SK-N-SH (cell line): ENCODE measurements at regions not wholly inside any gene's neighbourhood (a gene's known extent, or its start where the extent isn't known, plus 50 kb on each side); places are given as distances from the start of the nearest gene placed in this dataset.

Experiments
- CTCF ChIA-PET: fragments of 300-600, 350-600 bp; formaldehyde crosslinking; extraction: SDS; loops from one replicate; lab custom pipeline; 2021; lab: Yijun Ruan, JAX
- POLR2A ChIA-PET: fragments of 350-600 bp; sonication (Branson Sonifier 250); formaldehyde crosslinking; extraction: SDS; loops from one replicate; lab custom pipeline; 2020; ENCODE audit warnings: antibody characterized with exemption, inconsistent platforms; lab: Yijun Ruan, JAX
- DNase-seq: peaks from one replicate; pipeline ENCODE4 v3.0.0; 2012
- H2AFZ ChIP-seq: fragments of 200-600 bp; sonication (generic); 2 replicates; pipeline ENCODE4 v1.8.1; 2016; ENCODE audit warnings: antibody characterized with exemption, mild to moderate bottlenecking, low read depth
- H3F3A ChIP-seq: fragments of 200-600 bp; sonication (generic); replicated peaks from 2 replicates; pipeline ENCODE3; 2016; ENCODE audit warnings: antibody characterized with exemption, mild to moderate bottlenecking; ENCODE audit not compliant: insufficient read depth
- H3K27ac ChIP-seq, 2 experiments: fragments of 200-500 bp in 1 of 2; fragments of 200-600 bp in 1 of 2; sonication (Bioruptor generic) in 1 of 2; sonication (generic), shearing (Covaris generic) in 1 of 2; 2 replicates each; pipeline versions ENCODE4 v1.5.1 to v1.6.1; 2014 to 2016; ENCODE audit warnings: low read depth in 2 of 2, inconsistent platforms in 1 of 2, low read length in 1 of 2, mild to moderate bottlenecking in 1 of 2, mixed read lengths in 1 of 2
- H3K27me3 ChIP-seq: fragments of 200-600 bp; sonication (generic), shearing (Covaris generic); 2 replicates; pipeline ENCODE4 v1.6.1; 2016; ENCODE audit warnings: mixed run types; ENCODE audit not compliant: insufficient read depth
- H3K36me3 ChIP-seq, 2 experiments: fragments of 200-500 bp in 1 of 2; fragments of 200-600 bp in 1 of 2; sonication (Bioruptor generic) in 1 of 2; sonication (generic) in 1 of 2; replicated peaks in 1 of 2; 2 replicates each; pipeline versions ENCODE3 to v1.5.1; 2014 to 2016; ENCODE audit warnings: low read length in 1 of 2, mild to moderate bottlenecking in 1 of 2; ENCODE audit not compliant: insufficient read depth in 2 of 2, control insufficient read depth in 1 of 2
- H3K4me1 ChIP-seq, 2 experiments: fragments of 200-500 bp in 1 of 2; fragments of 200-600 bp in 1 of 2; sonication (Bioruptor generic) in 1 of 2; sonication (generic), shearing (Covaris generic) in 1 of 2; 2 replicates each; pipeline versions ENCODE4 v1.5.1 to v1.6.1; 2014 to 2016; ENCODE audit warnings: low read depth in 1 of 2, low read length in 1 of 2, mixed run types in 1 of 2; ENCODE audit not compliant: insufficient read depth in 2 of 2, control insufficient read depth in 1 of 2
- H3K4me2 ChIP-seq: fragments of 200-600 bp; sonication (generic), shearing (Covaris generic); 2 replicates; pipeline ENCODE4 v1.6.1; 2017; ENCODE audit warnings: mixed run types
- H3K4me3 ChIP-seq, 2 experiments: fragments of 200-500 bp in 1 of 2; fragments of 200-600 bp in 1 of 2; sonication (Bioruptor generic) in 1 of 2; sonication (generic), shearing (Covaris generic) in 1 of 2; 2 replicates each; pipeline versions ENCODE4 v1.5.1 to v1.8.1; 2014 to 2016; ENCODE audit warnings: low read depth in 2 of 2, inconsistent platforms in 1 of 2, low read length in 1 of 2, mild to moderate bottlenecking in 1 of 2, mixed read lengths in 1 of 2, moderate library complexity in 1 of 2
- H3K79me2 ChIP-seq: fragments of 200-600 bp; sonication (generic); 2 replicates; pipeline ENCODE4 v1.8.1; 2017; ENCODE audit warnings: mild to moderate bottlenecking; ENCODE audit not compliant: insufficient read depth
- H3K9ac ChIP-seq: fragments of 200-600 bp; sonication (generic); 2 replicates; pipeline ENCODE4 v1.6.1; 2017; ENCODE audit warnings: mixed run types
- H3K9me2 ChIP-seq: fragments of 200-600 bp; sonication (generic); 2 replicates; pipeline ENCODE4 v1.6.1; 2017; ENCODE audit warnings: mixed run types
- H3K9me3 ChIP-seq: fragments of 200-600 bp; sonication (generic); 2 replicates; pipeline ENCODE4 v1.6.1; 2017; ENCODE audit warnings: mixed run types, mild to moderate bottlenecking, moderate library complexity
- H4K20me1 ChIP-seq: fragments of 200-600 bp; sonication (generic); 2 replicates; pipeline ENCODE4 v1.6.1; 2017; ENCODE audit warnings: mild to moderate bottlenecking, mixed run types; ENCODE audit not compliant: insufficient read depth
- CTCF ChIP-seq: fragments of 200-600 bp; sonication (generic); IDR thresholded peaks from 2 replicates; pipeline ENCODE4 v1.6.1; 2017; ENCODE audit warnings: antibody characterized with exemption, mild to moderate bottlenecking, moderate library complexity
- ELF1 ChIP-seq: IDR thresholded peaks from 2 replicates; pipeline ENCODE4 v1.4.0; 2012
- EP300 ChIP-seq, 2 experiments: IDR thresholded peaks; 2 replicates each; pipeline versions ENCODE4 v1.4.0 to v1.6.1; 2012; ENCODE audit warnings: borderline replicate concordance in 1 of 2, low read depth in 1 of 2, low read length in 1 of 2
- GABPA ChIP-seq: IDR thresholded peaks from 2 replicates; pipeline ENCODE4 v1.4.0; 2012; ENCODE audit warnings: low read depth, mild to moderate bottlenecking
- JUND ChIP-seq: IDR thresholded peaks from 2 replicates; pipeline ENCODE4 v1.4.0; 2012
- NFIC ChIP-seq: IDR thresholded peaks from 2 replicates; pipeline ENCODE4 v1.4.0; 2012; ENCODE audit warnings: borderline replicate concordance
- NRF1 ChIP-seq: IDR thresholded peaks from 2 replicates; pipeline ENCODE4 v1.6.1; 2012; ENCODE audit warnings: low read depth, mild to moderate bottlenecking, low read length
- REST ChIP-seq: IDR thresholded peaks from 2 replicates; pipeline ENCODE4 v1.6.1; 2012; ENCODE audit warnings: mild to moderate bottlenecking, low read depth, low read length, moderate library complexity
- RFX5 ChIP-seq: IDR thresholded peaks from 2 replicates; pipeline ENCODE4 v1.6.1; 2012; ENCODE audit warnings: mild to moderate bottlenecking, improper control_type of control experiment, low read length
- SMC3 ChIP-seq: IDR thresholded peaks from 2 replicates; pipeline ENCODE4 v1.6.1; 2012; ENCODE audit warnings: low read depth, low read length, improper control_type of control experiment
- TAF1 ChIP-seq: IDR thresholded peaks from 2 replicates; pipeline ENCODE4 v1.6.1; 2012; ENCODE audit warnings: low read depth, mild to moderate bottlenecking, low read length, moderate library complexity, borderline replicate concordance
- USF2 ChIP-seq: fragments of 150-350 bp; IDR thresholded peaks from 2 replicates; pipeline ENCODE4 v1.6.1; 2017; ENCODE audit warnings: antibody characterized with exemption, low read length, low read depth, borderline replicate concordance
- YY1 ChIP-seq: IDR thresholded peaks from 2 replicates; pipeline ENCODE4 v1.4.0; 2012; ENCODE audit warnings: low read depth, mild to moderate bottlenecking
- WGBS: methylation state at CpG from one replicate; pipeline ENCODE4 v1.1.6; 2017; ENCODE audit warnings: low lambda C conversion rate; 5-methylcytosine and 5-hydroxymethylcytosine counted together

- CTCF ChIA-PET = interaction anchor here (1.0 kb wide), 1 partner anchor 15 kb away, joined by 4 read pairs; no protein-coding TSS in a partner anchor
- Histone ChIP-seq H4K20me1 (no peaks in the 10 kb centered on the region), H3K27me3 (no peaks in the 10 kb centered on the region), H3K4me3 (no peak overlapping the region), H3K4me2 (no peak overlapping the region), H3K79me2 (no peaks in the 10 kb centered on the region), H3K4me1 (no peaks in the 10 kb centered on the region), H3K27ac (no peak overlapping the region), H3K9me3 (no peaks in the 10 kb centered on the region), H3K9me2 (no peaks in the 10 kb centered on the region), H2AFZ (no peak overlapping the region), H3K36me3 (no peaks in the 10 kb centered on the region), H3F3A (no peaks in the 10 kb centered on the region), H3K9ac (no peak overlapping the region)
- no peak for TF ChIP-seq RFX5
- TF ChIP-seq JUND = no peak
- no peak for TF ChIP-seq EP300 (IDR thresholded peaks at IDR 0.05; ENCODE audit: borderline replicate concordance in 1 of 2, low read depth in 1 of 2, low read length in 1 of 2)
- TF ChIP-seq REST = no peak
- TF ChIP-seq ELF1 = no peak
- TF ChIP-seq USF2 = no peak
- DNase-seq = no peak
- POLR2A ChIA-PET = no interaction called here
Measured at GRCh38 chr12:43079476-43079875, 472.5 kb downstream of the ADAMTS20 start.

GRCh38 chr12:43078976-43079375 lies 473.0 kb downstream of the ADAMTS20 start:
- H4K20me1 ChIP-seq = no peaks in the 10 kb centered on the region
- no peaks in the 10 kb centered on the region for H3K27me3 ChIP-seq
- DNase-seq = no peak
- H3K9me2 ChIP-seq = no peaks in the 10 kb centered on the region
- no peak overlapping the region for H3K27ac ChIP-seq
- H3K79me2 ChIP-seq = no peaks in the 10 kb centered on the region
- CTCF ChIA-PET = interaction anchor here (1.0 kb wide), 1 partner anchor 16 kb away, joined by 4 read pairs; no protein-coding TSS in a partner anchor
- H3K4me1 ChIP-seq = no peaks in the 10 kb centered on the region
- H3K36me3 ChIP-seq = no peaks in the 10 kb centered on the region
- no peaks in the 10 kb centered on the region for H3K9me3 ChIP-seq
- TF ChIP-seq TAF1 = no peak
- H2AFZ ChIP-seq = no peak overlapping the region
- POLR2A ChIA-PET = no interaction called here
- no peaks in the 10 kb centered on the region for H3F3A ChIP-seq
- WGBS = 20% methylated on average over 3 of the region's 3 CpGs
- no peak overlapping the region for H3K9ac ChIP-seq
- H3K4me2 ChIP-seq = no peak overlapping the region
- H3K4me3 ChIP-seq = no peak overlapping the region

GRCh38 chr12:43072431-43072830 lies 479.6 kb downstream of the ADAMTS20 start:
- no peaks in the 10 kb centered on the region for H3F3A ChIP-seq
- H4K20me1 ChIP-seq = no peaks in the 10 kb centered on the region
- H3K4me2 ChIP-seq = no peak overlapping the region
- H3K4me1 ChIP-seq = peaks cover 0 to 2% of the 10 kb centered on the region in 2 experiments; a peak in 2 of 4 replicates
- WGBS = 22% methylated on average over 1 of the region's 1 CpG
- DNase-seq = no peak
- no peaks in the 10 kb centered on the region for H3K27me3 ChIP-seq
- H3K9me3 ChIP-seq = no peaks in the 10 kb centered on the region
- H3K9ac ChIP-seq = no peak overlapping the region
- POLR2A ChIA-PET = no interaction called here
- no peaks in the 10 kb centered on the region for H3K36me3 ChIP-seq
- CTCF ChIA-PET = no interaction called here
- no peaks in the 10 kb centered on the region for H3K79me2 ChIP-seq
- no peak overlapping the region for H2AFZ ChIP-seq
- no peaks in the 10 kb centered on the region for H3K9me2 ChIP-seq
- H3K4me3 ChIP-seq = no peak overlapping the region
- no peak overlapping the region for H3K27ac ChIP-seq
- TF ChIP-seq YY1 (no peak), GABPA (no peak), RFX5 (no peak), CTCF (no peak), NRF1 (no peak), REST (no peak), NFIC (no peak), SMC3 (no peak)
